HS-27A (cell line): ENCODE measurements at regions not wholly inside any gene's neighbourhood (a gene's known extent, or its start where the extent isn't known, plus 50 kb on each side); places are given as distances from the start of the nearest gene placed in this dataset.

Experiments
- DNase-seq: peaks from one replicate; pipeline ENCODE4 v3.0.0-alpha.2; 2012; ENCODE audit warnings: low read depth, missing footprints

- no peak for DNase-seq
Measured at GRCh38 chr6:50217841-50218240, 168.1 kb upstream of the DEFB112 start.

- no peak for DNase-seq
Measured at GRCh38 chr6:50236164-50236563, 186.4 kb upstream of the DEFB112 start.

DNA sequence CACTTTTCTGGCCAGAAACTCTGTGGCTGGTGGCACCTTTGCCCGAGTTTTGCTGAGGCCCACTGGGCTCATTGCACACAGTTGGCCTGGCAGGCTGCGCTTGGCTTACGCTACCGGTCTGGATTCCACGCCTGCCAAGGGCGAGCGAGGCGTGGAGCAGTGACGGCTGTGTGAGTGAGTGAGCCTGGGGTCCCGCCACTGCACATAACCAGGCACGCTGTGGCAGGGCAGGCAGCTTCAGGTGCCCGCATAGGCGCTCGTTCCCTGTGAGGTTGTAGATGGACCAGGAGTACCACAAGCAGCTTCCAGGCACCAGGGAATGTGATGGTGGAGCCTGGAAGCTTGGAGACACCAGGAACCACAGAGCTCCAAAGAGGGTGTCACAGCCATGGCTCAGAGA, 190.1 kb upstream of the DEFB112 start:
- no peak for DNase-seq

GRCh38 chr6:50240986-50241385, 191.3 kb upstream of the DEFB112 start:
- no peak for DNase-seq

DNA sequence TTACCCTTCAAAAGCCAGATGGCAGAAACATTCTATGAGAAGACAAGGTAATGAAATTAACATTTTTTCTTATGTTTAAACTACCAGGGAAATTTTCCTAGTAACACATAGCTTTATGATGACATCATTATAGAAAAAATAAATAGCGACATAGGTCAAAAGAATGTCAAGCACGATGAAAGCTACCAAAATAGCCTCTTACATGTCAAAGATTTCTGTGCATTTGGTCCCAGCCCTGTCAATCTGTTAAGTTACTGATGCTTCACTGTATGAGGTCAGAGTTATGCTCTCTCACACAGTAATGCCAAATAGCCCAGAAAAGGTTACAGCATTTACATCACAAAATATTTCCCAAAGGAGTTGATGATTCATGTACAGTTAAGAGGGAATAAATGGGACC, 199.8 kb upstream of the DEFB112 start:
- no peak for DNase-seq

- no peak for DNase-seq
Measured at GRCh38 chr6:50257322-50257721, 207.6 kb upstream of the DEFB112 start.

DNA sequence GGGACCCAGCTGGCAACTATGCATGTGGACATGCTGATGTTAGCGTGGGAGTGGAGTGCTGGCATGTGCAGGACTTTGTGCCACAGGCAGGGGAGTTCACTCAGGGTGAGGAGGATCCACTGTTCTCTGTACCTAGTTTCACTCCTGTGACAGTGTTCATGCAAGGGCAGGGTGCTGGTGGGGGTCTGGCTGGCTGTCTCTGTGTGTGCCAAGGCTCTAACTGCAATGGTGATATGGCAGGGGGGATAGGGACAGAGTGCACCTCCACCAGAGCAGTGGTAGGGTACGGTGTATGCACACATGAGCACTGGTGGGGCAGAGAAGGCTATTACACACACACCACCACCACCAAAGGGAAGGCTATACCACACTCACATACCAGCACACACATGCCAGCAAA, 210.2 kb upstream of the DEFB112 start:
- DNase-seq, result no peak

DNA sequence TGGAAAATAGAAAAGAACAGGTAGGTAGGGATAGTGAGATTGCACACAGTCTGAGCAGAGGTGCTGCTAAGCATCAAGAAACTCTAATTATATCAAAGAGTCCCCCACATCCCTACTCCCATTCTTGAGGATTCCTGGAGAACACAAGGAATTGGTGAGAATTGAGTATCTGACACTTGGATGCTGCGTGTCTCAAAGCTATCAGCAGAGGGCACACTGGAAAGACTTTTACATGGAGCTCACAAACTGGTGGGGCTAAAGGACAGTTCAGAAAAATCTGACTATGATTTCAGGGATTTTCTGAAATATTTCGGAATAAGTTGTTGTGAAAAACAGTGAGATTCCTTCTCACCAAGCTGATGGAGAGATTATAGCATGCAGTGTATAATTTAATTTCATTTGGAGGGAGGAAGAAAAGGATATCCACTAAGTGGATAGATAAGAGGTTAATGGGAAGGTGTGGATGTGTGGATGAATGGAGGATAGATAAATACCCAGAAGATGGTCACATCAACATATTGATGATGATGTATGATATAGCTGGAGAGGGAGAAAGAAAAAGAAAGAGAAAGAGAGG, 215.4 kb upstream of the DEFB112 start:
- no peak for DNase-seq

DNA sequence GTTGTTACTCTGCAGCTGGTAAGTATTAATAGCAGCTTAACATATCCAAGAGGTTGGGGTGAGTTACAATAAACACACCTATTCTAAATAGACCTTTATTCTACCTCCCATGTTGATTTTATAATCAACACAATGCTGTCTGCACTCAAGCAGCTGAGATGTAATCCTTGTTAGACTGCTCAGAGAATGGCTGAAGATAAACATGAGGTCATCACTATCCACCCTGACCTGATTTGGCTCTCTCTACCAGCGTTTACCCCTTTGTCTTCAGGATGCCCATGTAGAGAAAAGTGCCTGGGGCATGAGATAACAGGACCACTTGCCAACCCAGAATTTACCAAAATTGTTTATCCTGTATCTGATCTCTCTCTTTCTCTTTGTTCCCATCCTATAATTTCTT, 220.7 kb upstream of the DEFB112 start:
- no peak for DNase-seq

- DNase-seq, result no peak
Measured at GRCh38 chr6:50271266-50271665, 221.5 kb upstream of the DEFB112 start.

DNA sequence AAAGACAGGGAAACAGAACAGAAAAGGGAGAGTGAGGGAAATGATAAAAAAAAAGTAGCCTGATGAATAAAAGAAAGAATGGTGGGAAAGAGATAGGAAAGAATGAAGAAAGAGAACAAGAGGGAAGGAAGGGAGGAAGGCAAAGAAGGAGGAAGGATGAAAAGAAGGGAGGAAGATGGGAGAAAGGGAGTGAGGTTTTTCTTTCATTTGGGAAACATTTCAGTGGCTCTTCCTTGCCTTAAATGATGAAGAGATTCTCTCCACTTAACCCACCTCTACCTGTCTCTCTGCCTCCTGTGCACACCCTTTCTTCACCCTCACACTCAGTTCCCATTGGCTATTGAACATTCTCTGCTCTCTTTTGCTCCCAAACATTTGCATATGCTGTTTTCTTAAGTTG, 222.1 kb upstream of the DEFB112 start:
- DNase-seq, result no peak

GRCh38 chr6:50272611-50273010, 222.9 kb upstream of the DEFB112 start:
- DNase-seq, result no peak

- no peak for DNase-seq
Measured at GRCh38 chr6:50276771-50277261, 227.1 kb upstream of the DEFB112 start.

GRCh38 chr6:50277774-50278173, 228.0 kb upstream of the DEFB112 start:
- no peak for DNase-seq

- no peak for DNase-seq
Measured at GRCh38 chr6:50278663-50279062, 228.9 kb upstream of the DEFB112 start.

- no peak for DNase-seq
Measured at GRCh38 chr6:50285735-50286134, 236.0 kb upstream of the DEFB112 start.

DNA sequence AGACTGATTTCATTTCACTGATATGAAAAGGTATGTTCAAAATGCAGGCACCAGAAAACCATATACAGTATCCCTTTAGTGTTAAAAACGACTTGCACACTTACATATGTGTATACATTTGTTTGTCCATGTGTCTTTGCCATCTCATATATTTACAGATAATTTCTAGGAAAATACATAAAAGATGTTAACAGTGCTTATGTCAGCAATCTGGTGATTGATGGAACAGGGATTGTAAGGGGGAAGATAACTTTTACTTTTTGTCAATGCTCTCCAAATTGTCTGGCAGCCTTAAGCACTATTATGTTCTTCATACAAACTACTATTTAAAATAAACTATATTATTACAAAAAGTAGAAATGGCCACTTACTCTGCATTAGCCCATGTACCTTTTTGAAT, 238.5 kb upstream of the DEFB112 start:
- no peak for DNase-seq

GRCh38 chr6:50288881-50289280, 239.2 kb upstream of the DEFB112 start:
- no peak for DNase-seq

GRCh38 chr6:50289366-50289765, 239.6 kb upstream of the DEFB112 start:
- no peak for DNase-seq

DNA sequence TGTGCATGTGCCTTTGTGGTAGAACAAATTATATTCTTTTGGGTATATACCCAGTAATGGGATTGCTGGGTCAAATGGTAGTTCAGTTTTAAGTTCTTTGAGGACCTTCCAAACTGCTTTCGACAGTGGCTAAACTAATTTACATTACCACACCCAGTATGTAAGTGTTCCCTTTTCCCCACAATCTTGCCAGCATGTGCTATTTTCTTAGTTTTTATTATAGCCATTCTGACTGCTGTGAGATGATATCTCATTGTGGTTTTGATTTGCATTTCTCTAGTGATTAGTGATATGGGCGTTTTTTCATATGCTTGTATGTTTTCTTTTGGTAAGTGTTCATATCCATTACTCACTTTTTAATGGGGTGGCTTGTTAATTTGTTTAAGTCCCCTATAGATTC, 251.6 kb upstream of the DEFB112 start:
- DNase-seq, result no peak

GRCh38 chr6:50305660-50306059, 255.9 kb upstream of the DEFB112 start:
- DNase-seq, result no peak

GRCh38 chr6:50318536-50318935, 268.8 kb upstream of the DEFB112 start:
- DNase-seq, result no peak

GRCh38 chr6:50330347-50330746, 280.6 kb upstream of the DEFB112 start:
- no peak for DNase-seq

GRCh38 chr6:50330963-50331362, 281.2 kb upstream of the DEFB112 start:
- DNase-seq, result no peak

- no peak for DNase-seq
Measured at GRCh38 chr6:50333696-50334095, 284.0 kb upstream of the DEFB112 start.
